Trophoblast cell (in vitro differentiated cells and primary cell): ENCODE measurements at regions not wholly inside any gene's neighbourhood (a gene's known extent, or its start where the extent isn't known, plus 50 kb on each side); places are given as distances from the start of the nearest gene placed in this dataset.
A peak's percentile ranks its signal among the peaks of the same experiment; 100 is the strongest.

Experiments
- DNase-seq, 2 donors: peaks; one replicate each; pipeline ENCODE4 v3.0.0-alpha.2; 2016
- H2AFZ ChIP-seq: 2 replicates; pipeline ENCODE4 v1.6.1; 2013; ENCODE audit warnings: low read length, moderate library complexity, mild to moderate bottlenecking; ENCODE audit not compliant: insufficient read depth, poor library complexity
- H2AK5ac ChIP-seq: 2 replicates; pipeline ENCODE4 v1.6.1; 2013; ENCODE audit warnings: mild to moderate bottlenecking, low read length
- H2BK120ac ChIP-seq: 2 replicates; pipeline ENCODE4 v1.6.1; 2013; ENCODE audit warnings: low read length, mild to moderate bottlenecking, moderate library complexity; ENCODE audit not compliant: insufficient read depth, poor library complexity
- H2BK12ac ChIP-seq: 2 replicates; pipeline ENCODE4 v1.6.1; 2013; ENCODE audit warnings: mild to moderate bottlenecking, low read length, moderate library complexity
- H2BK5ac ChIP-seq: 2 replicates; pipeline ENCODE4 v1.6.1; 2013; ENCODE audit warnings: low read length, low read depth, moderate library complexity, mild to moderate bottlenecking; ENCODE audit not compliant: poor library complexity
- H3K14ac ChIP-seq: 2 replicates; pipeline ENCODE4 v1.6.1; 2013; ENCODE audit warnings: mild to moderate bottlenecking, low read length
- H3K18ac ChIP-seq: 2 replicates; pipeline ENCODE4 v1.6.1; 2013; ENCODE audit warnings: mild to moderate bottlenecking, low read length
- H3K23ac ChIP-seq: 2 replicates; pipeline ENCODE4 v1.6.1; 2013; ENCODE audit warnings: low read length
- H3K27ac ChIP-seq: 2 replicates; pipeline ENCODE4 v1.5.1; 2013; ENCODE audit warnings: low read depth, mild to moderate bottlenecking, inconsistent platforms, low read length, moderate library complexity
- H3K27me3 ChIP-seq: 2 replicates; pipeline ENCODE4 v1.6.1; 2013; ENCODE audit warnings: inconsistent platforms, mild to moderate bottlenecking, low read length, moderate library complexity; ENCODE audit not compliant: insufficient read depth
- H3K36me3 ChIP-seq, 2 experiments: 1 replicate in 1 of 2; 2 replicates in 1 of 2; pipeline ENCODE4 v1.6.1; 2013; ENCODE audit warnings: low read length in 2 of 2, mild to moderate bottlenecking in 2 of 2, moderate library complexity in 1 of 2; ENCODE audit not compliant: insufficient read depth in 2 of 2, control insufficient read depth in 1 of 2
- H3K4ac ChIP-seq: 2 replicates; pipeline ENCODE4 v1.6.1; 2013; ENCODE audit warnings: low read depth, mild to moderate bottlenecking, low read length, moderate library complexity
- H3K4me1 ChIP-seq, 2 experiments: 1 replicate in 1 of 2; 2 replicates in 1 of 2; pipeline ENCODE4 v1.6.1; 2013; ENCODE audit warnings: low read length in 2 of 2, mild to moderate bottlenecking in 2 of 2, moderate library complexity in 1 of 2; ENCODE audit not compliant: insufficient read depth in 2 of 2, control insufficient read depth in 1 of 2
- H3K4me2 ChIP-seq: 2 replicates; pipeline ENCODE4 v1.6.1; 2013; ENCODE audit warnings: inconsistent platforms, mild to moderate bottlenecking, low read length, moderate library complexity
- H3K4me3 ChIP-seq: 2 replicates; pipeline ENCODE4 v1.5.1; 2013; ENCODE audit warnings: mild to moderate bottlenecking, low read depth, low read length, inconsistent platforms
- H3K79me1 ChIP-seq: one replicate; pipeline ENCODE4 v1.6.1; 2013; ENCODE audit warnings: low read length
- H3K79me2 ChIP-seq: 2 replicates; pipeline ENCODE4 v1.6.1; 2013; ENCODE audit warnings: low read length, mild to moderate bottlenecking; ENCODE audit not compliant: control insufficient read depth, insufficient read depth, poor library complexity
- H3K9ac ChIP-seq: 2 replicates; pipeline ENCODE4 v1.6.1; 2013; ENCODE audit warnings: mild to moderate bottlenecking, low read length
- H3K9me3 ChIP-seq: 2 replicates; pipeline ENCODE4 v1.6.1; 2013; ENCODE audit warnings: low read depth, mild to moderate bottlenecking, control low read depth, inconsistent platforms, low read length; ENCODE audit not compliant: insufficient read depth
- H4K12ac ChIP-seq: 2 replicates; pipeline ENCODE4 v1.6.1; 2013; ENCODE audit warnings: low read depth, mild to moderate bottlenecking, low read length, moderate library complexity
- H4K8ac ChIP-seq: 2 replicates; pipeline ENCODE4 v1.6.1; 2013; ENCODE audit warnings: low read depth, mild to moderate bottlenecking, low read length, moderate library complexity
- H4K91ac ChIP-seq: one replicate; pipeline ENCODE4 v1.6.1; 2013; ENCODE audit warnings: low read depth, mild to moderate bottlenecking, low read length, moderate library complexity
- WGBS: extraction: QIAGEN DNeasy Blood & Tissue Kit; methylation state at CpG from one replicate; pipeline ENCODE4 v1.1.7; 2013; ENCODE audit warnings: missing lambda C conversion rate; ENCODE audit not compliant: insufficient read length, insufficient coverage; ENCODE audit errors: extremely low coverage; 5-methylcytosine and 5-hydroxymethylcytosine counted together

GRCh38 chr9:1726993-1727759, 288.0 kb upstream of the SMARCA2 start:
- Histone ChIP-seq H3K36me3 (no peaks in the 10 kb centered on the region), H3K4ac (no peak overlapping the region), H3K79me1 (no peaks in the 10 kb centered on the region), H3K79me2 (no peaks in the 10 kb centered on the region), H3K27me3 (no peaks in the 10 kb centered on the region), H3K27ac (no peak overlapping the region), H4K12ac (no peak overlapping the region), H2AFZ (no peak overlapping the region), H4K8ac (no peak overlapping the region), H3K18ac (no peak overlapping the region), H3K4me1 (peaks cover 0 to 2% of the 10 kb centered on the region in 2 experiments), H3K9me3 (no peaks in the 10 kb centered on the region), H2BK5ac (no peak overlapping the region), H2BK12ac (no peak overlapping the region), H3K4me2 (no peak overlapping the region), H3K9ac (no peak overlapping the region), H3K4me3 (no peak overlapping the region), H2AK5ac (no peak overlapping the region), H3K23ac (no peak overlapping the region), H3K14ac (no peak overlapping the region), H4K91ac (no peak overlapping the region), H2BK120ac (no peak overlapping the region)
- peak in 1 of 2 donors; percentile 40 for DNase-seq
- no CpG with 5 or more reads among the region's 4 CpGs for WGBS

- H2BK12ac ChIP-seq, result no peak overlapping the region
- no peak overlapping the region for H3K23ac ChIP-seq
- no peak overlapping the region for H2BK5ac ChIP-seq
- H3K4me1 ChIP-seq, result peaks cover 0 to 2% of the 10 kb centered on the region in 2 experiments
- no peak overlapping the region for H2BK120ac ChIP-seq
- H3K27me3 ChIP-seq, result no peaks in the 10 kb centered on the region
- no peak overlapping the region for H3K27ac ChIP-seq
- no peak overlapping the region for H3K9ac ChIP-seq
- no peak overlapping the region for H3K14ac ChIP-seq
- no peaks in the 10 kb centered on the region for H3K79me1 ChIP-seq
- H3K79me2 ChIP-seq, result no peaks in the 10 kb centered on the region
- H3K4ac ChIP-seq, result no peak overlapping the region
- no peak overlapping the region for H3K4me2 ChIP-seq
- no peaks in the 10 kb centered on the region for H3K36me3 ChIP-seq
- H4K8ac ChIP-seq, result no peak overlapping the region
- no peak overlapping the region for H4K12ac ChIP-seq
- H2AFZ ChIP-seq, result no peak overlapping the region
- H2AK5ac ChIP-seq, result no peak overlapping the region
- H3K18ac ChIP-seq, result no peak overlapping the region
- no peaks in the 10 kb centered on the region for H3K9me3 ChIP-seq
- no peak overlapping the region for H4K91ac ChIP-seq
- DNase-seq, result peak in 1 of 2 donors; percentile 20
- WGBS, result no CpG with 5 or more reads among the region's 4 CpGs
- no peak overlapping the region for H3K4me3 ChIP-seq
Observed at GRCh38 chr9:1729631-1730030, 285.5 kb upstream of the SMARCA2 start.

GRCh38 chr9:1732670-1733069, 282.5 kb upstream of the SMARCA2 start:
- Histone ChIP-seq H3K27ac (no peak overlapping the region), H3K4ac (no peak overlapping the region), H3K9ac (no peak overlapping the region), H2BK5ac (no peak overlapping the region), H3K4me2 (no peak overlapping the region), H3K9me3 (no peaks in the 10 kb centered on the region), H2BK120ac (no peak overlapping the region), H3K14ac (no peak overlapping the region), H4K91ac (no peak overlapping the region), H3K18ac (no peak overlapping the region), H2AK5ac (no peak overlapping the region), H3K23ac (no peak overlapping the region), H2AFZ (no peak overlapping the region), H3K4me3 (no peak overlapping the region), H3K79me2 (no peaks in the 10 kb centered on the region), H4K8ac (no peak overlapping the region), H3K27me3 (no peaks in the 10 kb centered on the region), H3K36me3 (no peaks in the 10 kb centered on the region), H3K4me1 (peaks cover 0 to 2% of the 10 kb centered on the region in 2 experiments), H3K79me1 (no peaks in the 10 kb centered on the region), H4K12ac (no peak overlapping the region), H2BK12ac (no peak overlapping the region)
- WGBS, result no CpG with 5 or more reads among the region's 4 CpGs
- peak in 1 of 2 donors; percentile 17 for DNase-seq

GRCh38 chr9:1738511-1739100, 276.5 kb upstream of the SMARCA2 start:
- Histone ChIP-seq H3K79me1 (no peaks in the 10 kb centered on the region), H3K14ac (no peak overlapping the region), H3K4me3 (no peak overlapping the region), H2AFZ (no peak overlapping the region), H2BK5ac (no peak overlapping the region), H2AK5ac (no peak overlapping the region), H3K18ac (no peak overlapping the region), H3K23ac (no peak overlapping the region), H2BK12ac (no peak overlapping the region), H4K91ac (no peak overlapping the region), H3K4me2 (no peak overlapping the region), H3K27ac (no peak overlapping the region), H3K4ac (no peak overlapping the region), H3K79me2 (no peaks in the 10 kb centered on the region), H3K9ac (no peak overlapping the region), H3K4me1 (no peaks in the 10 kb centered on the region), H4K8ac (no peak overlapping the region), H3K9me3 (no peaks in the 10 kb centered on the region), H3K27me3 (no peaks in the 10 kb centered on the region), H3K36me3 (no peaks in the 10 kb centered on the region), H4K12ac (no peak overlapping the region), H2BK120ac (no peak overlapping the region)
- WGBS, result no CpG with 5 or more reads among the region's 4 CpGs
- DNase-seq, result no peak
